Trophoblast cell (in vitro differentiated cells and primary cell): ENCODE measurements at regions not wholly inside any gene's neighbourhood (a gene's known extent, or its start where the extent isn't known, plus 50 kb on each side); places are given as distances from the start of the nearest gene placed in this dataset.

Experiments
- DNase-seq, 2 donors: peaks; one replicate each; pipeline ENCODE4 v3.0.0-alpha.2; 2016
- H2AFZ ChIP-seq: 2 replicates; pipeline ENCODE4 v1.6.1; 2013; ENCODE audit warnings: low read length, moderate library complexity, mild to moderate bottlenecking; ENCODE audit not compliant: insufficient read depth, poor library complexity
- H2AK5ac ChIP-seq: 2 replicates; pipeline ENCODE4 v1.6.1; 2013; ENCODE audit warnings: mild to moderate bottlenecking, low read length
- H2BK120ac ChIP-seq: 2 replicates; pipeline ENCODE4 v1.6.1; 2013; ENCODE audit warnings: low read length, mild to moderate bottlenecking, moderate library complexity; ENCODE audit not compliant: insufficient read depth, poor library complexity
- H2BK12ac ChIP-seq: 2 replicates; pipeline ENCODE4 v1.6.1; 2013; ENCODE audit warnings: mild to moderate bottlenecking, low read length, moderate library complexity
- H2BK5ac ChIP-seq: 2 replicates; pipeline ENCODE4 v1.6.1; 2013; ENCODE audit warnings: low read length, low read depth, moderate library complexity, mild to moderate bottlenecking; ENCODE audit not compliant: poor library complexity
- H3K14ac ChIP-seq: 2 replicates; pipeline ENCODE4 v1.6.1; 2013; ENCODE audit warnings: mild to moderate bottlenecking, low read length
- H3K18ac ChIP-seq: 2 replicates; pipeline ENCODE4 v1.6.1; 2013; ENCODE audit warnings: mild to moderate bottlenecking, low read length
- H3K23ac ChIP-seq: 2 replicates; pipeline ENCODE4 v1.6.1; 2013; ENCODE audit warnings: low read length
- H3K27ac ChIP-seq: 2 replicates; pipeline ENCODE4 v1.5.1; 2013; ENCODE audit warnings: low read depth, mild to moderate bottlenecking, inconsistent platforms, low read length, moderate library complexity
- H3K27me3 ChIP-seq: 2 replicates; pipeline ENCODE4 v1.6.1; 2013; ENCODE audit warnings: inconsistent platforms, mild to moderate bottlenecking, low read length, moderate library complexity; ENCODE audit not compliant: insufficient read depth
- H3K36me3 ChIP-seq, 2 experiments: 1 replicate in 1 of 2; 2 replicates in 1 of 2; pipeline ENCODE4 v1.6.1; 2013; ENCODE audit warnings: low read length in 2 of 2, mild to moderate bottlenecking in 2 of 2, moderate library complexity in 1 of 2; ENCODE audit not compliant: insufficient read depth in 2 of 2, control insufficient read depth in 1 of 2
- H3K4ac ChIP-seq: 2 replicates; pipeline ENCODE4 v1.6.1; 2013; ENCODE audit warnings: low read depth, mild to moderate bottlenecking, low read length, moderate library complexity
- H3K4me1 ChIP-seq, 2 experiments: 1 replicate in 1 of 2; 2 replicates in 1 of 2; pipeline ENCODE4 v1.6.1; 2013; ENCODE audit warnings: low read length in 2 of 2, mild to moderate bottlenecking in 2 of 2, moderate library complexity in 1 of 2; ENCODE audit not compliant: insufficient read depth in 2 of 2, control insufficient read depth in 1 of 2
- H3K4me2 ChIP-seq: 2 replicates; pipeline ENCODE4 v1.6.1; 2013; ENCODE audit warnings: inconsistent platforms, mild to moderate bottlenecking, low read length, moderate library complexity
- H3K4me3 ChIP-seq: 2 replicates; pipeline ENCODE4 v1.5.1; 2013; ENCODE audit warnings: mild to moderate bottlenecking, low read depth, low read length, inconsistent platforms
- H3K79me1 ChIP-seq: one replicate; pipeline ENCODE4 v1.6.1; 2013; ENCODE audit warnings: low read length
- H3K79me2 ChIP-seq: 2 replicates; pipeline ENCODE4 v1.6.1; 2013; ENCODE audit warnings: low read length, mild to moderate bottlenecking; ENCODE audit not compliant: control insufficient read depth, insufficient read depth, poor library complexity
- H3K9ac ChIP-seq: 2 replicates; pipeline ENCODE4 v1.6.1; 2013; ENCODE audit warnings: mild to moderate bottlenecking, low read length
- H3K9me3 ChIP-seq: 2 replicates; pipeline ENCODE4 v1.6.1; 2013; ENCODE audit warnings: low read depth, mild to moderate bottlenecking, control low read depth, inconsistent platforms, low read length; ENCODE audit not compliant: insufficient read depth
- H4K12ac ChIP-seq: 2 replicates; pipeline ENCODE4 v1.6.1; 2013; ENCODE audit warnings: low read depth, mild to moderate bottlenecking, low read length, moderate library complexity
- H4K8ac ChIP-seq: 2 replicates; pipeline ENCODE4 v1.6.1; 2013; ENCODE audit warnings: low read depth, mild to moderate bottlenecking, low read length, moderate library complexity
- H4K91ac ChIP-seq: one replicate; pipeline ENCODE4 v1.6.1; 2013; ENCODE audit warnings: low read depth, mild to moderate bottlenecking, low read length, moderate library complexity
- WGBS: extraction: QIAGEN DNeasy Blood & Tissue Kit; methylation state at CpG from one replicate; pipeline ENCODE4 v1.1.7; 2013; ENCODE audit warnings: missing lambda C conversion rate; ENCODE audit not compliant: insufficient read length, insufficient coverage; ENCODE audit errors: extremely low coverage; 5-methylcytosine and 5-hydroxymethylcytosine counted together

DNA sequence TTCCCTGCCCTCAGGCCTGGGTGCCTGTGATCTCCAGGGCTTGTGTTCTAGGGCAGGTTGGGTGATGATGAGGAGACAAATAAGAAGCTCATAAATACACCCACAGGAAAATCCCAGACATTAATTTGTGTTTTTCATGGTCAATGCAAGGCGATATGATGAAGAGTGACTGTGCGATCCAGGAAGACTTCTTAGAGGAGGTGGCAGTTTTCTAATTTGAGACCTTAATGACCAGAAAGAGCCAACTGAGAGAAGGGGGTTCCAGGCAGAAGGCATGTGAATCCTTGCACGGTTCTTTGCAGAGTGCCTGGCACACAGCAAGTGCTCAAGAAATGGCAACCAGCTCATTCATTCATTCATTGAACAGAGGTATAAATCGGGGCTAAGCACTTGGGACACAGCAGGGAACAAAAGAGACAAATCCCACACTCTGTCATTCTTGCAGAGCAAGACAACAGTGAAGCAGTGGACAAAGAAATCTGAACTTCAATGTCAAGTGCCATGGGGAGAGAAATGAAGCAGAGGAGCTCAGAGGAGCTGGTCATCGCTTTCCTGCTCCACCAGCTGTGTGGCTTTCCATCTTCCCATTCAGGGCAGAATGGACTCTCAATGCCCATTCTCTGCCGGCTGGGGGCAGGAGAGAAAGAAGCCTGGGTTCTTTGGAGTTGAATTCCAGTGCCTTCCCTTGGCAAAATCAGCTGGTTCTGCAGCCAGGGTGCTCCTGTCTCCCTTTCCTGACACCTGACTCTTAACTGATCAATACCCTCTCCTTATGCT, 128.3 kb downstream of the AACS start:
- H3K79me1 ChIP-seq, result no peaks in the 10 kb centered on the region
- no peaks in the 10 kb centered on the region for H3K4me1 ChIP-seq
- peaks cover 15% of the 10 kb centered on the region for H3K27me3 ChIP-seq
- no peak overlapping the region for H3K27ac ChIP-seq
- H2AK5ac ChIP-seq, result no peak overlapping the region
- H2AFZ ChIP-seq, result no peak overlapping the region
- no peak overlapping the region for H3K9ac ChIP-seq
- H3K9me3 ChIP-seq, result no peaks in the 10 kb centered on the region
- DNase-seq, result no peak
- no peak overlapping the region for H3K4ac ChIP-seq
- H3K36me3 ChIP-seq, result no peaks in the 10 kb centered on the region
- no peak overlapping the region for H4K8ac ChIP-seq
- no peak overlapping the region for H2BK5ac ChIP-seq
- WGBS, result no CpG with 5 or more reads among the region's 6 CpGs
- H3K23ac ChIP-seq, result no peak overlapping the region
- no peak overlapping the region for H4K91ac ChIP-seq
- H3K4me3 ChIP-seq, result no peak overlapping the region
- H4K12ac ChIP-seq, result no peak overlapping the region
- H3K18ac ChIP-seq, result no peak overlapping the region
- H2BK120ac ChIP-seq, result no peak overlapping the region
- no peak overlapping the region for H3K14ac ChIP-seq
- no peak overlapping the region for H2BK12ac ChIP-seq
- no peak overlapping the region for H3K4me2 ChIP-seq
- no peaks in the 10 kb centered on the region for H3K79me2 ChIP-seq

- Histone ChIP-seq H3K9me3 (no peaks in the 10 kb centered on the region), H3K36me3 (no peaks in the 10 kb centered on the region), H3K4ac (no peak overlapping the region), H3K18ac (no peak overlapping the region), H2AK5ac (no peak overlapping the region), H3K79me1 (no peaks in the 10 kb centered on the region), H4K12ac (no peak overlapping the region), H3K4me3 (no peak overlapping the region), H3K27me3 (peaks cover 9% of the 10 kb centered on the region), H2BK120ac (no peak overlapping the region), H4K8ac (no peak overlapping the region), H3K27ac (no peak overlapping the region), H3K23ac (no peak overlapping the region), H3K9ac (no peak overlapping the region), H3K4me2 (no peak overlapping the region), H3K4me1 (no peaks in the 10 kb centered on the region), H2BK12ac (no peak overlapping the region), H3K79me2 (no peaks in the 10 kb centered on the region), H3K14ac (no peak overlapping the region), H4K91ac (no peak overlapping the region), H2AFZ (no peak overlapping the region), H2BK5ac (no peak overlapping the region)
- DNase-seq, result no peak
- WGBS, result no CpG with 5 or more reads among the region's 19 CpGs
Observed at GRCh38 chr12:125194163-125194773, 129.0 kb downstream of the AACS start.

DNA sequence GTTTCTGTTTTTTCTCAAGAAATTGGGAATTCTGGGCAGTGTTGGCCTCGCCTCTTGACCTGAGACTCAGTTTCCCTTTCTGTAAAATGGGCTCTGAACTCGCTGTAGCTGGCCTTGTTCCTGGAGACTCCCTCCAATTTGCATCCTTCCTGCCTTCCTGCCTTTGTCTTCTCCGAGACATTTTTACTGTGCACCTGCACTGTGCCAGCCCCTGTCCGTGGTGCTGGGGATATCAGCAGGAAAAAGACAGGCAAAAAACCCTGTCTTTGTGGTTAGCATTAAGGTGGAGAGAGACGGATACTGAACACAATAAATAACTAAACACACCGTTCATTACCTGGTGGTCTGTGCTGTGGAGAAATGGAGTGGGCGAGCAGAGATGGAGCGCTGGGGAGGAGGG, 129.8 kb downstream of the AACS start:
- H3K79me2 ChIP-seq, result no peaks in the 10 kb centered on the region
- no peak overlapping the region for H4K8ac ChIP-seq
- no peak overlapping the region for H3K23ac ChIP-seq
- no peaks in the 10 kb centered on the region for H3K9me3 ChIP-seq
- H2BK120ac ChIP-seq, result no peak overlapping the region
- peaks cover 2% of the 10 kb centered on the region for H3K27me3 ChIP-seq
- H4K12ac ChIP-seq, result no peak overlapping the region
- no peak overlapping the region for H3K18ac ChIP-seq
- DNase-seq, result no peak
- H3K36me3 ChIP-seq, result no peaks in the 10 kb centered on the region
- WGBS, result no CpG with 5 or more reads among the region's 8 CpGs
- H2AFZ ChIP-seq, result no peak overlapping the region
- H3K4me3 ChIP-seq, result no peak overlapping the region
- H3K27ac ChIP-seq, result no peak overlapping the region
- H3K9ac ChIP-seq, result no peak overlapping the region
- H3K4ac ChIP-seq, result no peak overlapping the region
- no peak overlapping the region for H2AK5ac ChIP-seq
- H3K4me2 ChIP-seq, result no peak overlapping the region
- H3K4me1 ChIP-seq, result no peaks in the 10 kb centered on the region
- H2BK12ac ChIP-seq, result no peak overlapping the region
- H3K14ac ChIP-seq, result no peak overlapping the region
- no peak overlapping the region for H4K91ac ChIP-seq
- no peak overlapping the region for H2BK5ac ChIP-seq
- H3K79me1 ChIP-seq, result no peaks in the 10 kb centered on the region

DNA sequence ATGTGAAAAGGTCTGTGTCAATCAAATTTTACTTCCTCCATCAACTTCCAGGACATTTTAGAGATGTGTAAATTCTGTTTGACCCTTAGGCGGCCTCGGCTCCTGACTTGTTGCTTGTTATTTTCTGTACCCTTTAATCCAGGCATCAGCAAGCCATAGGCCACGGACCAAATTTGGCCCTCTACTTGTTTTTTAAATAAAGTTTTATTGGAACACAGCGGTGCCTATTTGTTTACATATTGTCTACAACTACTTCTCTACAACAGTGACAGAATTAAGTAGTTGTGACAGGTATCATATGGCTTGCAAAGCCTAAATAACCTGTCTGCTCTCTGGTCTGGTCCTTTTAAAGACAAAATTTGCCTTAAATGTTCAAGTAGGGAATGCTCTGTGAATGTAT, 132.1 kb downstream of the AACS start:
- Histone ChIP-seq H3K4ac (no peak overlapping the region), H4K91ac (no peak overlapping the region), H3K79me2 (no peaks in the 10 kb centered on the region), H2AK5ac (no peak overlapping the region), H2BK12ac (no peak overlapping the region), H3K79me1 (no peaks in the 10 kb centered on the region), H3K27ac (no peak overlapping the region), H3K4me3 (no peak overlapping the region), H4K12ac (no peak overlapping the region), H3K36me3 (no peaks in the 10 kb centered on the region), H3K9ac (no peak overlapping the region), H3K4me1 (no peaks in the 10 kb centered on the region), H3K23ac (no peak overlapping the region), H3K27me3 (no peaks in the 10 kb centered on the region), H3K9me3 (peaks cover under 1% of the 10 kb centered on the region), H2AFZ (no peak overlapping the region), H4K8ac (no peak overlapping the region), H3K14ac (no peak overlapping the region), H3K18ac (no peak overlapping the region), H2BK5ac (no peak overlapping the region), H2BK120ac (no peak overlapping the region), H3K4me2 (no peak overlapping the region)
- DNase-seq, result no peak
- no CpG with 5 or more reads among the region's 4 CpGs for WGBS
